ENCODE measurements at regions not wholly inside any gene's neighbourhood (a gene's known extent, or its start where the extent isn't known, plus 50 kb on each side); places are given as distances from the start of the nearest gene placed in this dataset.

GRCh38 chr18:67367540-67367939, 149.0 kb downstream of the DSEL start:
- in situ Hi-C loops (cut with HindIII; ENCODE audit: low sequenced_read_pairs) = no loop called here
- no peak overlapping the region for H3K4me3 ChIP-seq (ENCODE audit: low read depth, low read length)
- no peak for TF ChIP-seq CTCF (IDR thresholded peaks at IDR 0.05; ENCODE audit: low read depth, low read length)
- DNase-seq (ENCODE audit: low read depth, low spot score) = no peak

GRCh38 chr18:67363694-67364093, 152.8 kb downstream of the DSEL start:
- no peak overlapping the region for H3K4me3 ChIP-seq (ENCODE audit: low read depth, low read length)
- TF ChIP-seq CTCF (IDR thresholded peaks at IDR 0.05; ENCODE audit: low read depth, low read length) = no peak
- in situ Hi-C loops (cut with HindIII; ENCODE audit: low sequenced_read_pairs) = no loop called here
- DNase-seq (ENCODE audit: low read depth, low spot score) = no peak

- TF ChIP-seq CTCF (IDR thresholded peaks at IDR 0.05; ENCODE audit: low read depth, low read length) = no peak
- in situ Hi-C loops (cut with HindIII; ENCODE audit: low sequenced_read_pairs) = no loop called here
- no peak overlapping the region for H3K4me3 ChIP-seq (ENCODE audit: low read depth, low read length)
- DNase-seq (ENCODE audit: low read depth, low spot score) = no peak
Measured at GRCh38 chr18:67362906-67363305, 153.6 kb downstream of the DSEL start.

- no peak for TF ChIP-seq CTCF (IDR thresholded peaks at IDR 0.05; ENCODE audit: low read depth, low read length)
- in situ Hi-C loops (cut with HindIII; ENCODE audit: low sequenced_read_pairs) = no loop called here
- peak overlapping the region; percentile 21 for H3K4me3 ChIP-seq (ENCODE audit: low read depth, low read length)
- DNase-seq (ENCODE audit: low read depth, low spot score) = peak; percentile 96
Measured at GRCh38 chr18:67359873-67360838, 156.4 kb downstream of the DSEL start.

GRCh38 chr18:67358947-67359346, 157.6 kb downstream of the DSEL start:
- no peak overlapping the region for H3K4me3 ChIP-seq (ENCODE audit: low read depth, low read length)
- no peak for TF ChIP-seq CTCF (IDR thresholded peaks at IDR 0.05; ENCODE audit: low read depth, low read length)
- no peak for DNase-seq (ENCODE audit: low read depth, low spot score)
- in situ Hi-C loops (cut with HindIII; ENCODE audit: low sequenced_read_pairs) = no loop called here

- in situ Hi-C loops (cut with HindIII; ENCODE audit: low sequenced_read_pairs) = no loop called here
- no peak for DNase-seq (ENCODE audit: low read depth, low spot score)
- TF ChIP-seq CTCF (IDR thresholded peaks at IDR 0.05; ENCODE audit: low read depth, low read length) = no peak
- no peak overlapping the region for H3K4me3 ChIP-seq (ENCODE audit: low read depth, low read length)
Measured at GRCh38 chr18:67354692-67355091, 161.8 kb downstream of the DSEL start.
